AG04450 (cell line): ENCODE measurements at regions not wholly inside any gene's neighbourhood (a gene's known extent, or its start where the extent isn't known, plus 50 kb on each side); places are given as distances from the start of the nearest gene placed in this dataset.

Experiments used
- CTCF ChIA-PET: fragments of 300-600, 350-600 bp; formaldehyde crosslinking; extraction: SDS; loops from one replicate; lab custom pipeline; 2022; ENCODE audit warnings: antibody characterized with exemption, inconsistent platforms; lab: Charles Lee
- POLR2A ChIA-PET: fragments of 350-600 bp; formaldehyde crosslinking; extraction: SDS; loops from one replicate; lab custom pipeline; 2021; ENCODE audit warnings: antibody characterized with exemption, inconsistent platforms; lab: Yijun Ruan, JAX
- DNase-seq: peaks from one replicate; pipeline ENCODE4 v3.0.0-alpha.2; 2011; ENCODE audit warnings: low read depth, low spot score
- H3K27ac ChIP-seq: one replicate; pipeline ENCODE4 v1.5.1; 2012; ENCODE audit warnings: low read depth, low read length, control low read depth
- H3K27me3 ChIP-seq: one replicate; pipeline ENCODE4 v1.6.0; 2012; ENCODE audit warnings: low read length; ENCODE audit not compliant: control insufficient read depth, insufficient read depth
- H3K4me3 ChIP-seq: 2 replicates; pipeline ENCODE4 v1.5.1; 2011; ENCODE audit warnings: mild to moderate bottlenecking, low read depth, low read length, control low read depth
- H3K9me3 ChIP-seq: 2 replicates; pipeline ENCODE4 v1.5.1; 2012; ENCODE audit warnings: low read length; ENCODE audit not compliant: control insufficient read depth, insufficient read depth
- TF ChIP-seq, protein P1 (sequence below): IDR thresholded peaks from 2 replicates; pipeline ENCODE4 v1.5.1; 2011; ENCODE audit warnings: low read depth, low read length, control low read depth, inconsistent platforms

DNA sequence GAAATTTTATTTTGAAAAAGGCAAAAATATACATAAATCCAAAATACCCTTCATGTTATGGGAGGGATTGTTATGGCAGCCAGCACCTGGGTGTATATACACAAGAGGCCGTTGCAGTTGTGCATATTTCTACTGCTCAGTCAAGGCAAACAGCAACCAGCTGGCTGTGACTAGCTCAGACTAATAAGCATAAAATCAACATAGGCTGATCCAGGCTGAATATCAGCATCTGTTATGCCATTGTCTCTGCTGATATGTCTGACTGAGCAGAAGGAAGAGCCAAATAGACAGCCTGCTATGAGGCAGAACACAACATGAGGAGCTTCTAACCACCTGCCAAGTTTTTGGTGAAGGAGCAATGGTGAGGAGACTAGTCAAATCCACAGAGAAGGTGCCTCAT, 457.5 kb upstream of the ALCAM start:
- Histone ChIP-seq H3K9me3 (peaks cover 15% of the 10 kb centered on the region), H3K27ac (peak overlapping the region; percentile 87), H3K27me3 (no peaks in the 10 kb centered on the region), H3K4me3 (no peak overlapping the region)
- TF ChIP-seq, protein P1, sequence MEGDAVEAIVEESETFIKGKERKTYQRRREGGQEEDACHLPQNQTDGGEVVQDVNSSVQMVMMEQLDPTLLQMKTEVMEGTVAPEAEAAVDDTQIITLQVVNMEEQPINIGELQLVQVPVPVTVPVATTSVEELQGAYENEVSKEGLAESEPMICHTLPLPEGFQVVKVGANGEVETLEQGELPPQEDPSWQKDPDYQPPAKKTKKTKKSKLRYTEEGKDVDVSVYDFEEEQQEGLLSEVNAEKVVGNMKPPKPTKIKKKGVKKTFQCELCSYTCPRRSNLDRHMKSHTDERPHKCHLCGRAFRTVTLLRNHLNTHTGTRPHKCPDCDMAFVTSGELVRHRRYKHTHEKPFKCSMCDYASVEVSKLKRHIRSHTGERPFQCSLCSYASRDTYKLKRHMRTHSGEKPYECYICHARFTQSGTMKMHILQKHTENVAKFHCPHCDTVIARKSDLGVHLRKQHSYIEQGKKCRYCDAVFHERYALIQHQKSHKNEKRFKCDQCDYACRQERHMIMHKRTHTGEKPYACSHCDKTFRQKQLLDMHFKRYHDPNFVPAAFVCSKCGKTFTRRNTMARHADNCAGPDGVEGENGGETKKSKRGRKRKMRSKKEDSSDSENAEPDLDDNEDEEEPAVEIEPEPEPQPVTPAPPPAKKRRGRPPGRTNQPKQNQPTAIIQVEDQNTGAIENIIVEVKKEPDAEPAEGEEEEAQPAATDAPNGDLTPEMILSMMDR = no peak
- CTCF ChIA-PET = interaction anchor here (1.0 kb wide), 2 partner anchors 457 to 458 kb away, joined by 3 read pairs; partner anchors contain the start of gene ALCAM
- peak; percentile 73 for DNase-seq
- POLR2A ChIA-PET = interaction anchor here (1.1 to 1.5 kb wide), 2 partner anchors 63 to 457 kb away, joined by 3 to 4 read pairs; partner anchors contain the start of gene ALCAM

DNA sequence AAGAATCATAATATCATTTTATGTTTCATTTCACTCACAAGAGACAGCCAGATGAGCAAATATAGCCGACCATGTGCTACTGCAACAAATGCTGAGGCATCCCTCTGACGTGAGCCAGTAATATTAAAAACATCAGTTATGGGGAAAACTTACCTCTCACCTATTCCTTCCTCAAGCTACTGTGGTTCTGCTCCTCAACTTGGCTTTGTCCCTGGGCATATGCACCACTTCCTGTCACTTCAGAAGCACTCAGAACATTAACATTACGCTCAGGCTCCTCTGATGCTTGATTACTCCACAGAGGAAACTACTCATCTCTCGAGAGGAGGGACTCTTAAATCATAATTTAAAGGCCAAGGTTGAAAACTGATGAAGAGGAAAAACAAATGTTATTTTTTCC, 457.0 kb upstream of the ALCAM start:
- peaks cover 13% of the 10 kb centered on the region for H3K9me3 ChIP-seq
- H3K4me3 ChIP-seq = no peak overlapping the region
- DNase-seq = no peak
- ChIA-PET POLR2A (interaction anchor here (1.1 to 1.5 kb wide), 2 partner anchors 64 to 457 kb away, joined by 3 to 4 read pairs; partner anchors contain the start of gene ALCAM), CTCF (no interaction called here)
- TF ChIP-seq, protein P1 = no peak
- H3K27me3 ChIP-seq = no peaks in the 10 kb centered on the region
- peak overlapping the region; percentile 87 for H3K27ac ChIP-seq

DNA sequence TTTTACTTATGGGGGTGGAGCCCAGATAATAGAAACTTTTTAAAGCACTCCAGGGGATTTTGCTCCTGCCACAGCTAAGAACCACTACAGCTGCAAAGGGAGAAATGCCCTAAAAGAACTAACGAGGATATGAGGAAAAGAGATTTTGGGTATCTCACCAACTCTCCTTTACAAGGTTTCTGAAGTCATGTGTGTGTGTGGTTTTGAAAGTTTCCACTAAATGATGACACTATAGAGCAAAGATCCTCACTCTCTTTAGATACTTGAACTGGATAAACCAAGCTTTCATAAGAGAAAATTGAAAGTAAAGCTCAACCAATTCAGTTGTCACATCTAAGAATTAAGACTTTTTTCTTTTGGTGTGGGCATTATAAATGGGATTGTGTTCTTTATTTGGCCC, 455.3 kb upstream of the ALCAM start:
- DNase-seq = no peak
- ChIA-PET CTCF (no interaction called here), POLR2A (no interaction called here)
- TF ChIP-seq, protein P1 = no peak
- no peak overlapping the region for H3K4me3 ChIP-seq
- no peak overlapping the region for H3K27ac ChIP-seq
- no peaks in the 10 kb centered on the region for H3K27me3 ChIP-seq
- peaks cover 7% of the 10 kb centered on the region for H3K9me3 ChIP-seq

DNA sequence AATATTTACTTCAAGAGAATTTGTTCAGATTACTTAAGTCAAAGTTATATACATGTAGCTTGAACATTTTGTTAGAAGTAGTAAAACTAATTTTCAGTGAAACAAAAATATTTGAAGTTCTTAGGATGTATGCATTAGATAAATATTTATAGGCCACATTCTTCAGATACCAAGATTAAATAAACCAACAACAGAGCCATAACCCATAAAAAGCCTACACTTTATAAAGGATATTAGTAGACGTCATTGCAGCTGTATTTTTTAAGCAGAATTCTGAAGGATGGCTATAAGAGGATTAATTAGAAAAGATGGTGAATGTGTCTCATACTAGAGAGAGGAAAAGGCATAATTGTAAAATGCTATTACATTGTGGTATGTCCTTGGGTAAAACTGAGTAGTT, 449.7 kb upstream of the ALCAM start:
- Histone ChIP-seq H3K27me3 (no peaks in the 10 kb centered on the region), H3K9me3 (no peaks in the 10 kb centered on the region), H3K27ac (no peak overlapping the region), H3K4me3 (no peak overlapping the region)
- DNase-seq = no peak
- ChIA-PET POLR2A (no interaction called here), CTCF (interaction anchor here (0.9 kb wide), 1 partner anchor 27 kb away, joined by 3 read pairs; no protein-coding TSS in a partner anchor)
- TF ChIP-seq, protein P1 = no peak

DNA sequence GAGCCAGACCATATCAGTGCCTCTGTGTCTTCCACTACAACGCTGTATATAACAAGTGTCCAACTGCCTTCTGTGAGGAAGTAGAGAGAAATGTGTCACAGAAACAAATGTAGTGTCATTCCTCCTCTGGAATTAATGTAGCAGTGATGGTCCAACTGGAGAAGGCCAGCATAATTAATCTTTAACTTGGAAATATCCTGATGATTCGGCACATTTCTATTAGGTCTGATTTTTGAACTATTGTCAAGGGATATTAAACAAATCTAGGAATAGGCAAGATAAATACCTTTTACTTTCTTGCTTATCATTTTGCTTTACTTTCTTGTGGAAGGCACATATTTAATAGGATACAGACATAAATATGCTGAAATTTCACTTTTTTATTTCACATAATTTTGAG, 446.2 kb upstream of the ALCAM start:
- DNase-seq = no peak
- Histone ChIP-seq H3K4me3 (no peak overlapping the region), H3K27ac (no peak overlapping the region), H3K27me3 (no peaks in the 10 kb centered on the region), H3K9me3 (no peaks in the 10 kb centered on the region)
- POLR2A ChIA-PET = no interaction called here
- TF ChIP-seq, protein P1 = no peak
- CTCF ChIA-PET = no interaction called here
